ENCODE measurements at regions not wholly inside any gene's neighbourhood (a gene's known extent, or its start where the extent isn't known, plus 50 kb on each side); places are given as distances from the start of the nearest gene placed in this dataset.

- TF ChIP-seq SP1 (CRISPR knock-in tag; conservative IDR thresholded peaks at IDR 0.05) = no peak
- TF ChIP-seq AR (CRISPR knock-in tag; IDR thresholded peaks at IDR 0.05) = no peak
- TF ChIP-seq OVOL2 (CRISPR knock-in tag; IDR thresholded peaks at IDR 0.05; ENCODE audit: borderline replicate concordance) = no peak
- TF ChIP-seq CREB1 (CRISPR knock-in tag; IDR thresholded peaks at IDR 0.05) = no peak
- ATAC-seq (no peak), DNase-seq (ENCODE audit: low spot score) (no peak)
- Mint-ChIP-seq H3K4me1 (no peaks in the 10 kb centered on the region), H3K27me3 (ENCODE audit: low read depth) (no peaks in the 10 kb centered on the region), H3K9me3 (no peaks in the 10 kb centered on the region), H3K36me3 (no peaks in the 10 kb centered on the region), H3K27ac (no peak overlapping the region), H3K4me3 (no peak overlapping the region)
- ChIA-PET POLR2A (no interaction called here), CTCF (no interaction called here)
These were observed 187.5 kb downstream of the SCG2 start for GRCh38 chr2:223414646-223415045.

GRCh38 chr2:223415071-223415470 is 187.1 kb downstream of the SCG2 start:
- no peaks in the 10 kb centered on the region for H3K4me1 Mint-ChIP-seq
- POLR2A ChIA-PET = no interaction called here
- H3K27me3 Mint-ChIP-seq (ENCODE audit: low read depth) = no peaks in the 10 kb centered on the region
- ATAC-seq = no peak
- TF ChIP-seq FOXJ3 (CRISPR knock-in tag; IDR thresholded peaks at IDR 0.05; ENCODE audit: borderline replicate concordance) (no peak), ZMAT4 (CRISPR knock-in tag; IDR thresholded peaks at IDR 0.05) (no peak), MAX (CRISPR knock-in tag; IDR thresholded peaks at IDR 0.05) (no peak), GABPB1 (CRISPR knock-in tag; IDR thresholded peaks at IDR 0.05) (no peak), JUN (CRISPR knock-in tag; IDR thresholded peaks at IDR 0.05) (no peak), NFYB (CRISPR knock-in tag; conservative IDR thresholded peaks at IDR 0.05; ENCODE audit: low read depth) (no peak)
- H3K36me3 Mint-ChIP-seq = no peaks in the 10 kb centered on the region
- no peaks in the 10 kb centered on the region for H3K9me3 Mint-ChIP-seq
- H3K27ac Mint-ChIP-seq = no peak overlapping the region
- no peak for DNase-seq (ENCODE audit: low spot score)
- CTCF ChIA-PET = no interaction called here
- no peak overlapping the region for H3K4me3 Mint-ChIP-seq

GRCh38 chr2:223416815-223417610 is 185.1 kb downstream of the SCG2 start:
- ATAC-seq = no peak
- H3K4me3 Mint-ChIP-seq = no peak overlapping the region
- no peaks in the 10 kb centered on the region for H3K9me3 Mint-ChIP-seq
- POLR2A ChIA-PET = interaction anchor here (0.7 kb wide), 1 partner anchor 89 kb away, joined by 5 read pairs; no protein-coding TSS in a partner anchor
- CTCF ChIA-PET = no interaction called here
- H3K27ac Mint-ChIP-seq = no peak overlapping the region
- no peaks in the 10 kb centered on the region for H3K36me3 Mint-ChIP-seq
- DNase-seq (ENCODE audit: low spot score) = no peak
- no peaks in the 10 kb centered on the region for H3K27me3 Mint-ChIP-seq (ENCODE audit: low read depth)
- no peaks in the 10 kb centered on the region for H3K4me1 Mint-ChIP-seq
- TF ChIP-seq ERG (CRISPR knock-in tag; IDR thresholded peaks at IDR 0.05) = no peak
- TF ChIP-seq ZNF512 (CRISPR knock-in tag; IDR thresholded peaks at IDR 0.05; ENCODE audit: borderline replicate concordance) = no peak
- no peak for TF ChIP-seq ZNF121 (CRISPR knock-in tag; IDR thresholded peaks at IDR 0.05)
- no peak for TF ChIP-seq E2F1 (CRISPR knock-in tag; IDR thresholded peaks at IDR 0.05)
- TF ChIP-seq NFATC4 (CRISPR knock-in tag; IDR thresholded peaks at IDR 0.05) = no peak
- no peak for TF ChIP-seq HMGXB4 (CRISPR knock-in tag; IDR thresholded peaks at IDR 0.05)
- TF ChIP-seq NR2C2 (CRISPR knock-in tag; IDR thresholded peaks at IDR 0.05) = no peak
- no peak for TF ChIP-seq RELA (CRISPR knock-in tag; IDR thresholded peaks at IDR 0.05; ENCODE audit: borderline replicate concordance)
- TF ChIP-seq FOXJ3 (CRISPR knock-in tag; IDR thresholded peaks at IDR 0.05; ENCODE audit: borderline replicate concordance) = no peak
- no peak for TF ChIP-seq FOXP4 (CRISPR knock-in tag; IDR thresholded peaks at IDR 0.05)
